ENCODE measurements at regions not wholly inside any gene's neighbourhood (a gene's known extent, or its start where the extent isn't known, plus 50 kb on each side); places are given as distances from the start of the nearest gene placed in this dataset.

- no peak overlapping the region for H3K4me2 ChIP-seq (ENCODE audit: insufficient read depth, low read length)
Measured at GRCh38 chr6:71206089-71206488, 82.5 kb upstream of the OGFRL1 start.

GRCh38 chr6:71209206-71209605, 79.4 kb upstream of the OGFRL1 start:
- H4K20me1 ChIP-seq (ENCODE audit: insufficient read depth, low read length), result no peaks in the 10 kb centered on the region
- H2AFZ ChIP-seq (ENCODE audit: low read depth, low read length), result no peak overlapping the region
- ATAC-seq (ENCODE audit: insufficient read depth, low read depth), result no peak
- H3K27ac ChIP-seq (ENCODE audit: low read length), result no peak overlapping the region
- DNase-seq, result no peak
- no peak overlapping the region for H3K4me3 ChIP-seq (ENCODE audit: low read depth in 1 of 2, low read length in 2 of 2)
- no peaks in the 10 kb centered on the region for H3K9me3 ChIP-seq (ENCODE audit: insufficient read depth, low read length, severe bottlenecking)
- H3K36me3 ChIP-seq (ENCODE audit: insufficient read depth, low read length), result no peaks in the 10 kb centered on the region
- TF ChIP-seq, protein P1, sequence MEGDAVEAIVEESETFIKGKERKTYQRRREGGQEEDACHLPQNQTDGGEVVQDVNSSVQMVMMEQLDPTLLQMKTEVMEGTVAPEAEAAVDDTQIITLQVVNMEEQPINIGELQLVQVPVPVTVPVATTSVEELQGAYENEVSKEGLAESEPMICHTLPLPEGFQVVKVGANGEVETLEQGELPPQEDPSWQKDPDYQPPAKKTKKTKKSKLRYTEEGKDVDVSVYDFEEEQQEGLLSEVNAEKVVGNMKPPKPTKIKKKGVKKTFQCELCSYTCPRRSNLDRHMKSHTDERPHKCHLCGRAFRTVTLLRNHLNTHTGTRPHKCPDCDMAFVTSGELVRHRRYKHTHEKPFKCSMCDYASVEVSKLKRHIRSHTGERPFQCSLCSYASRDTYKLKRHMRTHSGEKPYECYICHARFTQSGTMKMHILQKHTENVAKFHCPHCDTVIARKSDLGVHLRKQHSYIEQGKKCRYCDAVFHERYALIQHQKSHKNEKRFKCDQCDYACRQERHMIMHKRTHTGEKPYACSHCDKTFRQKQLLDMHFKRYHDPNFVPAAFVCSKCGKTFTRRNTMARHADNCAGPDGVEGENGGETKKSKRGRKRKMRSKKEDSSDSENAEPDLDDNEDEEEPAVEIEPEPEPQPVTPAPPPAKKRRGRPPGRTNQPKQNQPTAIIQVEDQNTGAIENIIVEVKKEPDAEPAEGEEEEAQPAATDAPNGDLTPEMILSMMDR (IDR thresholded peaks at IDR 0.05; ENCODE audit: borderline replicate concordance, extremely low read depth, low read length, poor library complexity, severe bottlenecking), result no peak
- TF ChIP-seq EZH2 (IDR thresholded peaks at IDR 0.05; ENCODE audit: borderline replicate concordance, low read depth, low read length, severe bottlenecking), result no peak
- no peak overlapping the region for H3K9ac ChIP-seq (ENCODE audit: low read depth, low read length)
- H3K79me2 ChIP-seq (ENCODE audit: insufficient read depth, low read length), result no peaks in the 10 kb centered on the region
- H3K27me3 ChIP-seq (ENCODE audit: insufficient read depth, low read length, poor library complexity), result no peaks in the 10 kb centered on the region
- H3K4me2 ChIP-seq (ENCODE audit: insufficient read depth, low read length), result no peak overlapping the region
- H3K4me1 ChIP-seq (ENCODE audit: insufficient read depth, low read length), result no peaks in the 10 kb centered on the region

More at GRCh38 chr6:71206089-71206488, 82.5 kb upstream of the OGFRL1 start:
- no peak for DNase-seq
- H3K27me3 ChIP-seq (ENCODE audit: insufficient read depth, low read length, poor library complexity), result no peaks in the 10 kb centered on the region
- no peaks in the 10 kb centered on the region for H3K9me3 ChIP-seq (ENCODE audit: insufficient read depth, low read length, severe bottlenecking)
- TF ChIP-seq, protein P1 (IDR thresholded peaks at IDR 0.05; ENCODE audit: borderline replicate concordance, extremely low read depth, low read length, poor library complexity, severe bottlenecking), result no peak
- TF ChIP-seq EZH2 (IDR thresholded peaks at IDR 0.05; ENCODE audit: borderline replicate concordance, low read depth, low read length, severe bottlenecking), result no peak
- no peaks in the 10 kb centered on the region for H3K36me3 ChIP-seq (ENCODE audit: insufficient read depth, low read length)
- H3K9ac ChIP-seq (ENCODE audit: low read depth, low read length), result no peak overlapping the region
- no peaks in the 10 kb centered on the region for H3K79me2 ChIP-seq (ENCODE audit: insufficient read depth, low read length)
- no peak overlapping the region for H3K4me3 ChIP-seq (ENCODE audit: low read depth in 1 of 2, low read length in 2 of 2)
- H3K27ac ChIP-seq (ENCODE audit: low read length), result no peak overlapping the region
- H3K4me1 ChIP-seq (ENCODE audit: insufficient read depth, low read length), result no peaks in the 10 kb centered on the region
- H4K20me1 ChIP-seq (ENCODE audit: insufficient read depth, low read length), result no peaks in the 10 kb centered on the region
- H2AFZ ChIP-seq (ENCODE audit: low read depth, low read length), result no peak overlapping the region
- no peak for ATAC-seq (ENCODE audit: insufficient read depth, low read depth)

- H2AFZ ChIP-seq (ENCODE audit: low read depth, low read length), result no peak overlapping the region
- DNase-seq (no peak), ATAC-seq (ENCODE audit: insufficient read depth, low read depth) (no peak)
- no peaks in the 10 kb centered on the region for H4K20me1 ChIP-seq (ENCODE audit: insufficient read depth, low read length)
- no peak overlapping the region for H3K4me3 ChIP-seq (ENCODE audit: low read depth in 1 of 2, low read length in 2 of 2)
- H3K4me2 ChIP-seq (ENCODE audit: insufficient read depth, low read length), result no peak overlapping the region
- no peaks in the 10 kb centered on the region for H3K79me2 ChIP-seq (ENCODE audit: insufficient read depth, low read length)
- no peak for TF ChIP-seq EZH2 (IDR thresholded peaks at IDR 0.05; ENCODE audit: borderline replicate concordance, low read depth, low read length, severe bottlenecking)
- TF ChIP-seq, protein P1 (IDR thresholded peaks at IDR 0.05; ENCODE audit: borderline replicate concordance, extremely low read depth, low read length, poor library complexity, severe bottlenecking), result no peak
- H3K27me3 ChIP-seq (ENCODE audit: insufficient read depth, low read length, poor library complexity), result no peaks in the 10 kb centered on the region
- no peak overlapping the region for H3K27ac ChIP-seq (ENCODE audit: low read length)
- no peaks in the 10 kb centered on the region for H3K9me3 ChIP-seq (ENCODE audit: insufficient read depth, low read length, severe bottlenecking)
- no peaks in the 10 kb centered on the region for H3K36me3 ChIP-seq (ENCODE audit: insufficient read depth, low read length)
- H3K4me1 ChIP-seq (ENCODE audit: insufficient read depth, low read length), result no peaks in the 10 kb centered on the region
- no peak overlapping the region for H3K9ac ChIP-seq (ENCODE audit: low read depth, low read length)
Measured at GRCh38 chr6:71209626-71210025, 79.0 kb upstream of the OGFRL1 start.

DNA sequence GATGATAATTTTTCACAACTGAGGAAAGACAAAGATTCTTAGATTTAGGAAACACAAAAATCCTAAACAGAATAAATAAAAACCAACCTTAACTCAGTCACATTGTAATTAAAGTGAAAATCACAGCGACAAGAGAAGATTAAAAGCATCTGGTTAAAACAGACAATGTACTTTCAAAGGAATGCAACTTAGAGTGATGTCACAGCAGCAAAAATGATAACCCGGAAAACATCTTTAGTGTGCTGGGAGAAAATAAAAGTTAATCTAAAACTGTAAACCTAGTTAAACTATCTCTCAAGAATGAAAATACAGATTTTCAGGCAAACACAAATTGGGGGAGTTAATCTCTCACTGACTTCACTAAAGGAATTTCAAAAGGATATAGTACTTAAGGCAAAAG, 76.8 kb upstream of the OGFRL1 start:
- DNase-seq, result no peak
- TF ChIP-seq, protein P1 (IDR thresholded peaks at IDR 0.05; ENCODE audit: borderline replicate concordance, extremely low read depth, low read length, poor library complexity, severe bottlenecking), result no peak
- TF ChIP-seq EZH2 (IDR thresholded peaks at IDR 0.05; ENCODE audit: borderline replicate concordance, low read depth, low read length, severe bottlenecking), result no peak
- no peak for ATAC-seq (ENCODE audit: insufficient read depth, low read depth)
- Histone ChIP-seq H3K36me3 (ENCODE audit: insufficient read depth, low read length) (no peaks in the 10 kb centered on the region), H3K4me2 (ENCODE audit: insufficient read depth, low read length) (no peak overlapping the region), H3K27me3 (ENCODE audit: insufficient read depth, low read length, poor library complexity) (no peaks in the 10 kb centered on the region), H3K79me2 (ENCODE audit: insufficient read depth, low read length) (no peaks in the 10 kb centered on the region), H2AFZ (ENCODE audit: low read depth, low read length) (no peak overlapping the region), H3K4me1 (ENCODE audit: insufficient read depth, low read length) (no peaks in the 10 kb centered on the region), H4K20me1 (ENCODE audit: insufficient read depth, low read length) (no peaks in the 10 kb centered on the region), H3K9me3 (ENCODE audit: insufficient read depth, low read length, severe bottlenecking) (no peaks in the 10 kb centered on the region), H3K27ac (ENCODE audit: low read length) (no peak overlapping the region), H3K9ac (ENCODE audit: low read depth, low read length) (no peak overlapping the region), H3K4me3 (ENCODE audit: low read depth in 1 of 2, low read length in 2 of 2) (no peak overlapping the region)

All from DND-41 (cell line).